ENCODE measurements at regions not wholly inside any gene's neighbourhood (a gene's known extent, or its start where the extent isn't known, plus 50 kb on each side); places are given as distances from the start of the nearest gene placed in this dataset.

DNA sequence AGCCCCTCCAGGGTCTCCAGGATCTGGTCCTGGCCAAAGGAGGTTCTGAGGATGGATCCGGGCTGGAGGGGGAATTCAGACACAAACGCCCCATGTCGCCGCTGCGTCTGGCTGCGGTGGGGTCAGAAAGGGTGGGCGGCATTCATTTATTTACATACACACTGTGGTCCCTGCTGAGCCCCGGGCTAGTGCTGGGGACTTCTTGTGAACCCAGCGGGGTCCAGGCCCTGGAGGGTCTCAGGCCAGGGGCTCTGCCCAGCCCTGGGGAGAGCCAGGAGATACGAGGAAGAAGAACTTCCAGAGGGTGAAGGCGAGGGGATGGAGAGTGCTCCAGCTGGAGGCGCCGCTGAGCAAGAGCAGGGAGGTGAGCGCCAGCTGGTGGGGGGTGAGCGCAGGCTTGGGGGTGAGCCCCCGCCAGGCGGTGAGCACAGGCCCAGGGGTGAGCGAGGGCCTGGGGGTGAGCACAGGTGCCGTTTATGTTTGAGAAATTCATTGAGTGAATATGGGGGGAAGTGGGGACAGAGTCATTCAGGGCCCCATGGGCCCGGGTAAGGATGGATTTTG lies 68.1 kb downstream of the NCOR2 start:
- TF ChIP-seq JUND (IDR thresholded peaks at IDR 0.05; ENCODE audit: low read depth): no peak
- in situ Hi-C loops (cut with HindIII; ENCODE audit: low pct_unique_long_range_greater_than_20kb, low sequenced_read_pairs): no loop called here
- no peak for DNase-seq (ENCODE audit: low read depth in 1 of 2, low spot score in 1 of 2)

DNA sequence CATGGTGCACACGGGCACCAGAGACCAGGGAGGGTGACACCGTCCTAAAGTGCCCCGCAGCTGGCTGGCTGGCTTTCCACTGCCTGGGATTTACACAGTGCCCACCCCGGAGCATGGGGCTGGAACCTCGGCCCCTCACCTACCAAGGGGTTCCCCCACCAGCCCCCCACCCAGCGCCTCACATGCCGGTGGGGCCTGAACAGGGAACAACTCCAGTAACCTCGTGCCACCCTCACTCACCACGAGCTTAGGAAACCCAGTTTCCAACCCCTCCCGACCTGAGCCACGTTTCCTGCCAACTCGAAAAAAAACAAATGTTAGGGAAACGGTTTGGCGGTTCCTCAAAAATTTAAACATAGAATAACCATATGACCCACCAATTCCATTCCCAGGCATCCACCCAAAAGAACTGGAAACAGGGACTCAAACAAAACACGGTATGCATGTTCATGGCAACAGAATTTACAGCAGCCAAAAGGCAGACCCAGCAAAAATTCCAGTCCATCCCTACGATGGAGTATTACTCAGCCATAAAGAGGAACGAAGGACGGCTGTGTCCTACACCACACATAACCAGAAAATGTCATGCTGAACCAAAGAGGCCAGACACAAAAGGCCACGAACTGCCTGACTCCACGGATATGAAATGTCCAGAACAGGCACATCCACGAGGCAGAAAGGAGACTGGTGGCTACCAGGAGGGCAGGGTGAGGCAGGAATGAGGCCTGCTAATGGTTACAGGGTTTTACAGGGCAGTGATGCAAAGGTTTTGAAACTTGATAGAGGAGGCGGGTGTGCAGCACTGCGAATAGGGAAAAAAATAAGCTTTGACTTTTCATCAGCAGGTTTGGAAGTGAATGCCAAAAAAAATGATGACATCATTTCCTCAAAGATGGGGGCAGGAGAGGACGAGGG lies 68.9 kb downstream of the NCOR2 start:
- in situ Hi-C loops (cut with HindIII; ENCODE audit: low pct_unique_long_range_greater_than_20kb, low sequenced_read_pairs): no loop called here
- no peak for DNase-seq (ENCODE audit: low read depth in 1 of 2, low spot score in 1 of 2)
- no peak for TF ChIP-seq JUND (IDR thresholded peaks at IDR 0.05; ENCODE audit: low read depth)

DNA sequence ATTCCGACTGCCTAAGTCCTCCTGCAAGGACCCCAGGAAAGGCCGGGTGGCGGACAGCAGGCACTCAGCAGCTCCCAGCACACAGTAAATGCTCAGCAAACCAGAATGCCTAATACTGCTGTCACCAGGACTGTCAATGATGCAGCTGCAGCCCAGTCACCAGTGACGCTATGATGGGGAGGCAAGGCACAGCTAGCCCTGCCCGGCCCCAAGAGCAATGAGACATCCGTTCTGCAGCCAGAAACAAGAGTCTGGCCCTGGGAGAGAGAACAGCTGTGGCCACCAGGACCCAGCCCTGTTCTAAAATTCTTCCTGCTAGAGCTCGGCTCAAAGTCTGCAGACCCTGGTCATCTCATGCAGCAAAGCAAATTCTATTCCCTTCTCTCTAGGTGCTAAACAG lies 69.8 kb downstream of the NCOR2 start:
- no peak for TF ChIP-seq JUND (IDR thresholded peaks at IDR 0.05; ENCODE audit: low read depth)
- no peak for DNase-seq (ENCODE audit: low read depth in 1 of 2, low spot score in 1 of 2)
- in situ Hi-C loops (cut with HindIII; ENCODE audit: low pct_unique_long_range_greater_than_20kb, low sequenced_read_pairs): no loop called here

DNA sequence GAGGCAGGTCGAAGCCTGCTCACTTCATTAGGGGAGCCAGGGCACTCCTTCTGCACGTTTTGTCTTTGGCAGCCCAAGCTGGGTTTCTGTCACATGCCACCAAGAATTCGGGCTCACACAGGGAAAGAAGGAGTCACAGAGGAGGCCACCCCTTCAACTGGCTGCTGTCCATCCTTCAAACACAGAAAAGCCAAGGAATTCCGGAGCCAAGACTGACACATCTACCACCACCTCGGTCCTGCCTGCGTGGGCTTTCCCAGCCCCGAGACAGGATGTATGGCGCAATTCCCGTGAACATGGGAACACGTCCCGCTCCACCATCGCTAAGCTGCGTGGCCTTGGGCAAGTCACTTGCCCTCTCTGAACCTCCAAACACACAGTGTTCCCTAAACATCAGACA lies 70.4 kb downstream of the NCOR2 start:
- TF ChIP-seq JUND (IDR thresholded peaks at IDR 0.05; ENCODE audit: low read depth): no peak
- in situ Hi-C loops (cut with HindIII; ENCODE audit: low pct_unique_long_range_greater_than_20kb, low sequenced_read_pairs): no loop called here

GRCh38 chr12:124496584-124496983 lies 70.8 kb downstream of the NCOR2 start:
- peak; percentile 66 to 81 for DNase-seq (ENCODE audit: low read depth in 1 of 2, low spot score in 1 of 2)
- no peak for TF ChIP-seq JUND (IDR thresholded peaks at IDR 0.05; ENCODE audit: low read depth)
- in situ Hi-C loops (cut with HindIII; ENCODE audit: low pct_unique_long_range_greater_than_20kb, low sequenced_read_pairs): no loop called here

More for the DNA sequence above, 70.4 kb downstream of the NCOR2 start:
- no peak for DNase-seq (ENCODE audit: low read depth in 1 of 2, low spot score in 1 of 2)

- DNase-seq (ENCODE audit: low read depth in 1 of 2, low spot score in 1 of 2): no peak
- TF ChIP-seq JUND (IDR thresholded peaks at IDR 0.05; ENCODE audit: low read depth): no peak
- in situ Hi-C loops (cut with HindIII; ENCODE audit: low pct_unique_long_range_greater_than_20kb, low sequenced_read_pairs): no loop called here
These were observed 72.0 kb downstream of the NCOR2 start for GRCh38 chr12:124495194-124495983.

GRCh38 chr12:124494751-124495129 lies 72.7 kb downstream of the NCOR2 start:
- no peak for DNase-seq (ENCODE audit: low read depth in 1 of 2, low spot score in 1 of 2)
- TF ChIP-seq JUND (IDR thresholded peaks at IDR 0.05; ENCODE audit: low read depth): no peak
- in situ Hi-C loops (cut with HindIII; ENCODE audit: low pct_unique_long_range_greater_than_20kb, low sequenced_read_pairs): no loop called here

DNA sequence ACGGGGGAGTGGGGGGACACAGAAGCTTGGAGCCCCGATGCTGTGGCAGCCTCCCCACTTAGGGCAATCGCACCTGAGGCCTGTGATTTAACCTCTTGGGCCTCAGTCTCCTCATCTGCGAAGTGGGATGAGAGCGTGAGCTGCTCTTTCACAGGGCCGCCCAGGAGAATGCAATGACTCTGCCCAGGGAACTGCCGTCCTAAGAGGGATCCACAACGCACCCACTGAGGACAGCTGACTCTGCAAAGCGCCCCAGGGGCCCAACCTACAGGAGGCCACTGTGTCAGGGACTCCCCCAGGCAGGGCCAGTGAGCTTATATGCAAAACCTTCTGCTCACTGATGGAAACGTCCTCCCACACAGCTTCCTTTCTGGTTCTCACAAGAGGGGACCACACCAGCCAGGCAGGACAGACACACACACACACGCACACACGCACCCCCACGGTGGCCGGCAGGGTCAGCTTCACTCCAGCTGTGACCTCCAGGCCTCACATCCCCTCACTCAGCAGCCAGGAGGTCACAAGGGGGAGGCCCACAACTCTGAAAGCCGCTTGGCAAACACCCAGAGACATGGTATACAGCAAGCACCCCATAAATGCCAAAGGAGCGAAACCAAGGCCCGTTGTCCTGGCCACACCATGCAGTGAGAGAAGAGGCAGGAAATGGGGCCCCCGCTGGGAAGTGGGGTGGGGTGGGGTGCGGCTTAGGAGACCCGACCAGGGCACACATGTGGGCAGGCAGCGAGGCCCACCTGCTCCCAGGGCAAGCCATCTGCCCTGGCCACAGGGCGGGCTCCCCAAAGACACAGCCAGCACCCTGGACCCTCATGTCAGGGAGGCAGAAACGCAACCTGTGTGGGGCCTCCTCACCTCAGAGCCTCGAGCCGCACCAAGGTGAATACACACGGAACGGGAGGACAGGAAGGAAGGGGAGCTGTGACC lies 73.3 kb downstream of the NCOR2 start:
- DNase-seq (ENCODE audit: low read depth in 1 of 2, low spot score in 1 of 2): no peak
- no peak for TF ChIP-seq JUND (IDR thresholded peaks at IDR 0.05; ENCODE audit: low read depth)
- in situ Hi-C loops (cut with HindIII; ENCODE audit: low pct_unique_long_range_greater_than_20kb, low sequenced_read_pairs): no loop called here

- TF ChIP-seq JUND (IDR thresholded peaks at IDR 0.05; ENCODE audit: low read depth): no peak
- in situ Hi-C loops (cut with HindIII; ENCODE audit: low pct_unique_long_range_greater_than_20kb, low sequenced_read_pairs): no loop called here
- DNase-seq (ENCODE audit: low read depth in 1 of 2, low spot score in 1 of 2): no peak
These were observed 74.3 kb downstream of the NCOR2 start for GRCh38 chr12:124492879-124493808.

- no peak for DNase-seq (ENCODE audit: low read depth in 1 of 2, low spot score in 1 of 2)
- TF ChIP-seq JUND (IDR thresholded peaks at IDR 0.05; ENCODE audit: low read depth): no peak
- in situ Hi-C loops (cut with HindIII; ENCODE audit: low pct_unique_long_range_greater_than_20kb, low sequenced_read_pairs): no loop called here
These were observed 75.5 kb downstream of the NCOR2 start for GRCh38 chr12:124491856-124492420.

DNA sequence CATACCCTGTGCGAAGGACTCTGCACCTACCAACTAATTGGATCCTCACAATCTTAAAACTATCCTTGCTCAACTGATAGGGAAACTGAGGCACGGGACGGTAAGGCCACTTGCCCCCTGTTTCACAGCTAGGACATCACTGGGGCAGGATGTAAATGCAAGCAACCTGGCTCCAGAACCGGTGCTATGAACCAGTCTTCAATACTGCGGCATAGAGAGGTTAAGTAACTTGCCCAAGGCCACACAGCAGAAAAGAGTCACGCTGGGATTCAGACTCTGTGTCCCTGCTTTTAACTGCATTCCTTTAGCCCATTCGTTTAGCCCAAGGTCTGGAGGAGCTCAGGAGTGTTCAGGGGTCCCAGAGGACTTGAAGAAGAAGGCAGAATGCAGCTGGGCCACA lies 76.1 kb downstream of the NCOR2 start:
- no peak for TF ChIP-seq JUND (IDR thresholded peaks at IDR 0.05; ENCODE audit: low read depth)
- in situ Hi-C loops (cut with HindIII; ENCODE audit: low pct_unique_long_range_greater_than_20kb, low sequenced_read_pairs): no loop called here
- DNase-seq (ENCODE audit: low read depth in 1 of 2, low spot score in 1 of 2): no peak
